ENCODE measurements at regions not wholly inside any gene's neighbourhood (a gene's known extent, or its start where the extent isn't known, plus 50 kb on each side); places are given as distances from the start of the nearest gene placed in this dataset.
"Not testable (repeated sequence)": the region's sequence is repeated elsewhere in the genome, so short reads cannot be mapped to it uniquely, and the experiment has no call there.

DNA sequence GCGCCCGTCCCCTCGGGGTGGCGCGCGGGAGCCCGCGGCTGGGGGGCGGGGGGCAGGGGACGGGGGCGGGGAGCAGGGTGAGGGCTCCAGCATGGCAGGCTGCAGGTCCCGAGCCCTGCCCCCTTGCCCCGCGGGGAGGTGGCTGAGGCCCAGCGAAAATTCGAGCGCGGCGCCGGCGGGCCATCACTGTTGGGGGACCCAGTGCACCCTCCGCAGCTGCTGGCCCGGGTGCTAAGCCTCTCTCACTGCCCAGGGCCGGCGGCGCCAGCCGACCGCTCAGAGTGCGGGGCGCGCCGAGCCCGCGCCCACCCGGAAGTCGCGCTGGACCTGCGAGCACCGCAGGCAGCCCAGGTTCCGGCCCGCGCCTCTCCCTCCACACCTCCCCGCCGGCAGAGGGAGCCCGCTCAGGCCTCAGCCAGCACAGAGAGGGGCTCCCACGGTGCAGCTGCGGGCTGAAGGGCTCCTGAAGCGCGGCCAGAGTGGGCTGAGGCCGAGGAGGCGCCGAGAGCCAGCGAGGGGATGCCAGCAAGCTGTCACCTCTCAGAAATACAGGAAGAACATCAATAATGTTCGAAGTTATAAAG lies 290.8 kb upstream of the PRSS16 start:
- Histone ChIP-seq H3K4me3 (ENCODE audit: low read depth in 1 of 5, low read length in 5 of 5) (peak overlapping the region in 4 of 5 donors; percentile 56 to 70 (median 60)), H3K9ac (ENCODE audit: low read length in 5 of 5) (peak overlapping the region in 1 of 5 donors; percentile 35)
- not testable (repeated sequence) for H3K4me1 ChIP-seq (ENCODE audit: control insufficient read depth in 5 of 5, insufficient read depth in 5 of 5, low read length in 5 of 5); H3K36me3 ChIP-seq (ENCODE audit: control insufficient read depth in 5 of 5, insufficient read depth in 5 of 5, low read length in 5 of 5); H3K27me3 ChIP-seq (ENCODE audit: control insufficient read depth in 5 of 5, insufficient read depth in 4 of 5, low read length in 5 of 5); H3K27ac ChIP-seq (ENCODE audit: low read depth, low read length); H3K9me3 ChIP-seq (ENCODE audit: control insufficient read depth in 5 of 5, low read length in 5 of 5)

DNA sequence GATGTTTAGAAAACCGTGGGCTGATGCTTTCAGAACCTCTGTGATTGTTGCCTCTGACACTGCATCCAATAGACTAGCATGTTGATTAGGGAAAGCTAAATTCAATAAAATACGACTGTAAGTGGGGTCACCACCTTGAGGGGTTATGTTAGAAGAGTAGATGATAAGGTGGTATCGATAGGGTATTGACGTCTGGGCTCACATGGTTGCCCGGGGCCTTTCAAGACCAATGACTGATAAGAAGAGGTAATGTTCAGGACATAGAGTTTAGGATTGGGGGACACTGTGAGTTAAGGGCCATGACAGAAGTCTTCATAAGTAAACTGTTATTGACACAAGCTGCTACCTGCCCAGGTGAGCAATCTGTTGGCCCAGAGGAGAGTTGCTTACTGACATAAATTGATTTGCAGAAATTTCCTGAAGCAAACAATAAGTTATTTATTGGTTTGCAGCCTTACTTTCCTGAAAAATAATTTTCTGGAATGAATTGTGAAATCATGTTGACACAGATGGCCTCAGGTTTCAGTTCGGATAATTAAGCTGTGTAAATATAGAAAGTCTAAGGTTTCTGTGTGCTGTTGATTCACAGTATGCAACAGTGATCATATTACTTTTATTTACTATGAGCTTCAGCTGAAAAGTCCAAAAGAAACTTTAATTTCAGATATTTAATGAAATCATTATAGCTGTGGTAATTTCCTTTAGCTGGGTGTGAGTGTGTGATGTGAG lies 289.9 kb upstream of the PRSS16 start:
- H3K4me3 ChIP-seq (ENCODE audit: low read depth in 1 of 5, low read length in 5 of 5): peak overlapping the region; percentile 39 to 65 (median 56)
- not testable (repeated sequence) for H3K9me3 ChIP-seq (ENCODE audit: control insufficient read depth in 5 of 5, low read length in 5 of 5); H3K4me1 ChIP-seq (ENCODE audit: control insufficient read depth in 5 of 5, insufficient read depth in 5 of 5, low read length in 5 of 5); H3K27me3 ChIP-seq (ENCODE audit: control insufficient read depth in 5 of 5, insufficient read depth in 4 of 5, low read length in 5 of 5); H3K36me3 ChIP-seq (ENCODE audit: control insufficient read depth in 5 of 5, insufficient read depth in 5 of 5, low read length in 5 of 5); H3K27ac ChIP-seq (ENCODE audit: low read depth, low read length)
- peak overlapping the region in 1 of 5 donors; percentile 35 for H3K9ac ChIP-seq (ENCODE audit: low read length in 5 of 5)

DNA sequence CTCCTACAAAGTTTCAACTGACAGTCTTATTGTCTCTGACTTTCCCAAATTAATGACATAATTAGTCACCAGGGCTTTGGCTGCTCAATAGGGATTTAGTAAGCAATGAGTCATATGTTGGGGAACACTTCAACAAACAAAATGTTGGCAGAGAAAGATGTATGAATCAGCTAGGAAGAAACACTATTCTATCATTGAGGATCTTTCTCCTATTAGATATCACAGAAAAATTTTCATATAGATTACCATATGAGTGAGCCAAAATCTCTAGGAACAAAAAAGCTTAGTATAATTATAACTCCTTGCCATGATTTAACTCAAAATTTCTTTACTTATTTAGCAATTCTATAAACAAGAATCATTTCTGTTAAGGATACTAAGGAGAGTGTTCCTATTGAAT lies 286.3 kb upstream of the PRSS16 start:
- not testable (repeated sequence) for H3K36me3 ChIP-seq (ENCODE audit: control insufficient read depth in 5 of 5, insufficient read depth in 5 of 5, low read length in 5 of 5); H3K4me3 ChIP-seq (ENCODE audit: low read depth in 1 of 5, low read length in 5 of 5); H3K27ac ChIP-seq (ENCODE audit: low read depth, low read length); H3K4me1 ChIP-seq (ENCODE audit: control insufficient read depth in 5 of 5, insufficient read depth in 5 of 5, low read length in 5 of 5); H3K27me3 ChIP-seq (ENCODE audit: control insufficient read depth in 5 of 5, insufficient read depth in 4 of 5, low read length in 5 of 5); H3K9me3 ChIP-seq (ENCODE audit: control insufficient read depth in 5 of 5, low read length in 5 of 5); H3K9ac ChIP-seq (ENCODE audit: low read length in 5 of 5)

DNA sequence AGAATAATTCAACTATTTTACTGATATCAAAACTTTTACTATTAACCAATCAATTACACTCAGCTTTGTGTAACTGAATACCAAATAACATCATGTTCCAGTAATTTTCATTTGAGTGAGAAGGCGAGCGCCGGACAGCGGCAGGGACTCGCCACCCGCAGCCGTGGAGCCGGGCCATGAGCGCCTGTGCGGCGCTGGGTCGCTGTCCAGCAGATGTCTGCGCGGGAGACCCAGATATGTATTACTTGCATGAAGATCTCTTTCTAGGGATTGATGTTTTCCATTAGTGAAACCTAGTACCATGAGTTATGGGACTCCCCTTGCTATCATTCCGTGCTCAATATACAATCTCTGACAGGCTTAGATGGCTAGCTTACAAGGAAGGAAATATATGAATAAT lies 245.1 kb upstream of the PRSS16 start:
- H3K27ac ChIP-seq (ENCODE audit: low read depth, low read length): no peak overlapping the region

DNA sequence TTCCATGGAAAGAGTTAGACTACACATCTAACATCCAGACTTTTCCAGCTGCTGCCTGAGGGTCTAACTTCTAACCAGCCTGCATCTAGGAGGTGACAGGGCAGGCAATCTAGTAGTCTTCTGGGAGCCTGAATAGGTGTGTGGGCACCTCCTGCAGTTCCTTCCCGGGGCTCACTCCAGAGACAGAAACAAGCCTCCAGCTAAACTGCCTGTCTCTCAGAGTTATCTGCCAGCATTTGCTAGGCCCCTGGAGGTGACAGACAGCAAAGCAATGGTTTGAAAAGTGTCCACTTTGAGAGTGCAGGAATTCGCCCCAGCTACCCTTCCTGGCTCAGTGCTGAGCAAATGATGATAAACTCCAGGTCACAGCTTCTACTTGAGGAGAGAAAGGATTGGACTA lies 240.5 kb upstream of the PRSS16 start:
- Histone ChIP-seq H3K4me3 (ENCODE audit: low read depth in 1 of 5, low read length in 5 of 5) (no peak overlapping the region), H3K27me3 (ENCODE audit: control insufficient read depth in 5 of 5, insufficient read depth in 4 of 5, low read length in 5 of 5) (no peaks in the 10 kb centered on the region), H3K9ac (ENCODE audit: low read length in 5 of 5) (no peak overlapping the region), H3K9me3 (ENCODE audit: control insufficient read depth in 5 of 5, low read length in 5 of 5) (peaks cover 0 to 7% (median 4%) of the 10 kb centered on the region in 5 donors), H3K36me3 (ENCODE audit: control insufficient read depth in 5 of 5, insufficient read depth in 5 of 5, low read length in 5 of 5) (no peaks in the 10 kb centered on the region), H3K4me1 (ENCODE audit: control insufficient read depth in 5 of 5, insufficient read depth in 5 of 5, low read length in 5 of 5) (no peaks in the 10 kb centered on the region), H3K27ac (ENCODE audit: low read depth, low read length) (no peak overlapping the region)

More for the DNA sequence above, 245.1 kb upstream of the PRSS16 start:
- H3K27me3 ChIP-seq (ENCODE audit: control insufficient read depth in 5 of 5, insufficient read depth in 4 of 5, low read length in 5 of 5): no peaks in the 10 kb centered on the region
- no peaks in the 10 kb centered on the region for H3K4me1 ChIP-seq (ENCODE audit: control insufficient read depth in 5 of 5, insufficient read depth in 5 of 5, low read length in 5 of 5)
- H3K4me3 ChIP-seq (ENCODE audit: low read depth in 1 of 5, low read length in 5 of 5): no peak overlapping the region
- H3K9me3 ChIP-seq (ENCODE audit: control insufficient read depth in 5 of 5, low read length in 5 of 5): peaks cover 0 to 2% (median 0%) of the 10 kb centered on the region in 5 donors
- H3K36me3 ChIP-seq (ENCODE audit: control insufficient read depth in 5 of 5, insufficient read depth in 5 of 5, low read length in 5 of 5): no peaks in the 10 kb centered on the region
- no peak overlapping the region for H3K9ac ChIP-seq (ENCODE audit: low read length in 5 of 5)

DNA sequence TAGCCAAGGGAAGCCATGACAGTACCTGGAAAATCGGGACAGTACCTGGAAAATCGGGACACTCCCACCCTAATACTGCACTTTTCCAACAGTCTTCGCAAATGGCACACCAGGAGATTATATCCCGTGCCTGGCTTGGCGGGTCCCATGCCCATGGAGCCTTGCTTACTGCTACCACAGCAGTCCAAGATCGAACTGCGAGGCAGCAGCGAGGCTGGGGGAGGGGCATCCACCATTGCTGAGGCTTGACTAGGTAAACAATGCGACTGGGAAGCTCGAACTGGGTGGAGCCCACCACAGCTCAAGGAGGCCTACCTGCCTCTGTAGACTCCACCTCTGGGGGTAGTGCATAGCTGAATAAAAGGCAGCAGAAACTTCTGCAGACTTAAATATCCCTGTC lies 238.9 kb upstream of the PRSS16 start:
- not testable (repeated sequence) for H3K36me3 ChIP-seq (ENCODE audit: control insufficient read depth in 5 of 5, insufficient read depth in 5 of 5, low read length in 5 of 5); H3K4me3 ChIP-seq (ENCODE audit: low read depth in 1 of 5, low read length in 5 of 5); H3K27me3 ChIP-seq (ENCODE audit: control insufficient read depth in 5 of 5, insufficient read depth in 4 of 5, low read length in 5 of 5); H3K4me1 ChIP-seq (ENCODE audit: control insufficient read depth in 5 of 5, insufficient read depth in 5 of 5, low read length in 5 of 5); H3K9ac ChIP-seq (ENCODE audit: low read length in 5 of 5); H3K9me3 ChIP-seq (ENCODE audit: control insufficient read depth in 5 of 5, low read length in 5 of 5); H3K27ac ChIP-seq (ENCODE audit: low read depth, low read length)

DNA sequence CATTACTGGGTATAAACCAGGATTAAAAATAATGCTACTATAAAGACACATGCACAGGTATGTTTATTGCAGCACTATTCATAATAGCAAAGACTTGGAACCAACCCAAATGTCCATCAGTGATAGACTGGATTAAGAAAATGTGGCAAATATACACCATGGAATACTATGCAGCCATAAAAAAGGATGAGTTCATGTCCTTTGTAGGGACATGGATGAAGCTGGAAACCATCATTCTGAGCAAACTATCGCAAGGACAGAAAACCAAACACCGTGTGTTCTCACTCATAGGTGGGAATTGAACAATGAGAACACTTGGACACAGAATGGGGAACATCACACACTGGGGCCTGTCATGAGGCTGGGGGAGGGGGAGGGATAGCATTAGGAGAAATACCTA lies 233.4 kb upstream of the PRSS16 start:
- H3K27me3 ChIP-seq (ENCODE audit: control insufficient read depth in 5 of 5, insufficient read depth in 4 of 5, low read length in 5 of 5); H3K4me1 ChIP-seq (ENCODE audit: control insufficient read depth in 5 of 5, insufficient read depth in 5 of 5, low read length in 5 of 5); H3K4me3 ChIP-seq (ENCODE audit: low read depth in 1 of 5, low read length in 5 of 5); H3K27ac ChIP-seq (ENCODE audit: low read depth, low read length); H3K36me3 ChIP-seq (ENCODE audit: control insufficient read depth in 5 of 5, insufficient read depth in 5 of 5, low read length in 5 of 5); H3K9ac ChIP-seq (ENCODE audit: low read length in 5 of 5): not testable (repeated sequence)
- H3K9me3 ChIP-seq (ENCODE audit: control insufficient read depth in 5 of 5, low read length in 5 of 5): peaks cover 5 to 16% (median 10%) of the 10 kb centered on the region in 5 donors

DNA sequence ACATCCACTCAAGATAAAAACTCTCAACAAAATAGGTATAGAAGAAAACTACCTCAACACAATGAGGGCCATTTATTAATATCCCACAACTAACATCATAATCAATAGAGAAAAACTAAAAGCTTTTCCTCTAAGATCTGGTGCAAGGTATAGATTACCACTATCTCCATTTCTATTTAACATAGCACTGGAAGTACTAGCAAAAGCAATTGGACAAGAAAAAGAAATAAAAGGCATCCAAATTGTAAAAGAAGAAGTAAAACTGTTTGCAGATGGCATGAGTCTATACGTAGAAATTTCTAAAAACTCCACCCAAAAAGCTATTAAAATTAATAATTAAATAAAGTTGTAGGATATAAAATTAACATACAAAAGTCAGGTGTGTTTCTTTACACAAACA lies 230.8 kb upstream of the PRSS16 start:
- peaks cover 0 to 19% (median 14%) of the 10 kb centered on the region in 5 donors for H3K4me1 ChIP-seq (ENCODE audit: control insufficient read depth in 5 of 5, insufficient read depth in 5 of 5, low read length in 5 of 5)
- no peak overlapping the region for H3K27ac ChIP-seq (ENCODE audit: low read depth, low read length)
- peaks cover 5 to 16% (median 10%) of the 10 kb centered on the region in 5 donors for H3K9me3 ChIP-seq (ENCODE audit: control insufficient read depth in 5 of 5, low read length in 5 of 5)
- H3K27me3 ChIP-seq (ENCODE audit: control insufficient read depth in 5 of 5, insufficient read depth in 4 of 5, low read length in 5 of 5): no peaks in the 10 kb centered on the region
- H3K9ac ChIP-seq (ENCODE audit: low read length in 5 of 5): no peak overlapping the region
- H3K36me3 ChIP-seq (ENCODE audit: control insufficient read depth in 5 of 5, insufficient read depth in 5 of 5, low read length in 5 of 5): no peaks in the 10 kb centered on the region
- no peak overlapping the region for H3K4me3 ChIP-seq (ENCODE audit: low read depth in 1 of 5, low read length in 5 of 5)

DNA sequence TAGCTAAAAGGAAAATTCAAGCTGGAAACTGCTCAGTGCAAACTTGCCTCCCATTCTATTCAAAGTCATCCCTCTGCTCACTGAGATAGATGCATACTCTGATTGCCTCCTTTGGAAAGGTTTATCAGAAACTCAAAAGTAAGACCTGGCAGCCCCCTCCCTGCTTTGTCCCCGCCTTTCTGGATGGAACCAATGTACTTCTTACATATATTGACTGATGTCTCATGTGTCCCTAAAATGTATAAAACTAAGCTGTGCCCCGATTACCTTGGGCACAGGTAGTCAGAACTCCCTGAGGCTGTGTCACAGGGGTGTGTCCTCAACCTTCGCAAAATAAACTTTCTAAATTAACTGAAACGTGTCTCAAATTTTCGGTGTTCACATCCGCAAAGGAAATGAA lies 229.1 kb upstream of the PRSS16 start:
- H3K9me3 ChIP-seq (ENCODE audit: control insufficient read depth in 5 of 5, low read length in 5 of 5): peaks cover 5 to 16% (median 10%) of the 10 kb centered on the region in 5 donors
- H3K36me3 ChIP-seq (ENCODE audit: control insufficient read depth in 5 of 5, insufficient read depth in 5 of 5, low read length in 5 of 5); H3K27ac ChIP-seq (ENCODE audit: low read depth, low read length); H3K9ac ChIP-seq (ENCODE audit: low read length in 5 of 5); H3K4me3 ChIP-seq (ENCODE audit: low read depth in 1 of 5, low read length in 5 of 5); H3K27me3 ChIP-seq (ENCODE audit: control insufficient read depth in 5 of 5, insufficient read depth in 4 of 5, low read length in 5 of 5): not testable (repeated sequence)
- H3K4me1 ChIP-seq (ENCODE audit: control insufficient read depth in 5 of 5, insufficient read depth in 5 of 5, low read length in 5 of 5): peaks cover 0 to 19% (median 14%) of the 10 kb centered on the region in 5 donors

DNA sequence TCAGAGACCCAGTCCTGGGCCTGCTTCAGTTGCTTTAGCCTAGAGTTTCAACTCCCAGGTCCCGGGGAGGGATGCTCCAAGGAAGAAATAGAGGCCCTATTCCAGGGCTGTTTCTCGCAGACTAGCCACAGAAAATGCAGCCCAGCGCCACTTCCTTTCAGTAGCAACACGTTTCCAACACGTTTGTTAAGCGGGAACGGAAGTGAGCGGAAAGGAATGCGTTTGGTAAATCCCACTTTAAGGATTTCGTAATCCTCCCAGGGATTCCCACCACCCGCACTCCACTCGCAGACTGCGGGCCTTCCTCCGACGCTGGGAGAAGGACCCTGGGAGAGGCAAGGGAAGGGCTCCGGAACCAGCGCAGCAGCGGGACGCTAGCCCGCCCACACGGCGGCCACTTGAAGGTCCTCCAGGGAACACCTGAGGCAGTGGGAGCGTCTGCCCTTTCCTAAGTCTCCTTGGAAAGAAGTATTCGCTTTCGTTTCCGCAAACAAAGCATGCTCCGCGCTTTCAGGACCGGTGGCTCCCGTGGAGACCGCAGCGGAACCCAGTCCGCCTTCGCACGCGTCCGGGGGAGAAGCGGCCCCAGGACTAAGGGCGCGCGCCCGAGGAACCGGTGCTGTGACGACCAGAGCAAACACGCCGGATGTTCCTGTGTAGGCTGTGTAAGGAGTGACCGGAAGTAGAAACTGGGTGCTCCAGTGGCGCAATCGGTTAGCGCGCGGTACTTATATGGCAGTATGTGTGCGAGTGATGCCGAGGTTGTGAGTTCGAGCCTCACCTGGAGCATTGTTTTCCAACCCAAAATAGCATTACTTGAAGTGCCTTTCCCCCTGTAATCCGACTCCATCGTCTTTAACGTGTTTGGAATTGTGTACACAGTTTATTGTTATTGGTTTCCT lies 227.6 kb upstream of the PRSS16 start:
- H3K27ac ChIP-seq (ENCODE audit: low read depth, low read length): peak overlapping the region; percentile 84
- H3K9me3 ChIP-seq (ENCODE audit: control insufficient read depth in 5 of 5, low read length in 5 of 5): peaks cover 5 to 14% (median 10%) of the 10 kb centered on the region in 5 donors
- peaks cover 0 to 2% (median 0%) of the 10 kb centered on the region in 5 donors for H3K36me3 ChIP-seq (ENCODE audit: control insufficient read depth in 5 of 5, insufficient read depth in 5 of 5, low read length in 5 of 5)
- peak overlapping the region; percentile 6 to 92 (median 87) for H3K9ac ChIP-seq (ENCODE audit: low read length in 5 of 5)
- H3K27me3 ChIP-seq (ENCODE audit: control insufficient read depth in 5 of 5, insufficient read depth in 4 of 5, low read length in 5 of 5): no peaks in the 10 kb centered on the region
- peak overlapping the region; percentile 84 to 95 (median 93) for H3K4me3 ChIP-seq (ENCODE audit: low read depth in 1 of 5, low read length in 5 of 5)
- peaks cover 0 to 19% (median 14%) of the 10 kb centered on the region in 5 donors for H3K4me1 ChIP-seq (ENCODE audit: control insufficient read depth in 5 of 5, insufficient read depth in 5 of 5, low read length in 5 of 5)
